T-helper 1 cell treated with Interleukin-12 subunit alpha and Interleukin-12 subunit beta and Interleukin-4 antibody, amounts not matched to agents 30 μg/mL and 1 μg/mL, for 36 hours (primary cell): ENCODE measurements at regions not wholly inside any gene's neighbourhood (a gene's known extent, or its start where the extent isn't known, plus 50 kb on each side); places are given as distances from the start of the nearest gene placed in this dataset.
A peak's percentile ranks its signal among the peaks of the same experiment; 100 is the strongest.

ENCODE experiments used
- H3K27ac Mint-ChIP-seq: one replicate; pipeline ENCODE4 v1.8.0; 2021; ENCODE audit warnings: mild to moderate bottlenecking, mixed read lengths
- H3K27me3 Mint-ChIP-seq: one replicate; pipeline ENCODE4 v1.8.0; 2021; ENCODE audit warnings: low read depth, mixed read lengths
- H3K36me3 Mint-ChIP-seq: one replicate; pipeline ENCODE4 v1.8.0; 2021; ENCODE audit warnings: low read depth, mixed read lengths
- H3K4me1 Mint-ChIP-seq: one replicate; pipeline ENCODE4 v1.8.0; 2021; ENCODE audit warnings: low read depth, mixed read lengths
- H3K4me3 Mint-ChIP-seq: one replicate; pipeline ENCODE4 v1.8.0; 2021; ENCODE audit warnings: mild to moderate bottlenecking, moderate library complexity, mixed read lengths
- H3K9me3 Mint-ChIP-seq: one replicate; pipeline ENCODE4 v1.8.0; 2021; ENCODE audit warnings: mixed read lengths

DNA sequence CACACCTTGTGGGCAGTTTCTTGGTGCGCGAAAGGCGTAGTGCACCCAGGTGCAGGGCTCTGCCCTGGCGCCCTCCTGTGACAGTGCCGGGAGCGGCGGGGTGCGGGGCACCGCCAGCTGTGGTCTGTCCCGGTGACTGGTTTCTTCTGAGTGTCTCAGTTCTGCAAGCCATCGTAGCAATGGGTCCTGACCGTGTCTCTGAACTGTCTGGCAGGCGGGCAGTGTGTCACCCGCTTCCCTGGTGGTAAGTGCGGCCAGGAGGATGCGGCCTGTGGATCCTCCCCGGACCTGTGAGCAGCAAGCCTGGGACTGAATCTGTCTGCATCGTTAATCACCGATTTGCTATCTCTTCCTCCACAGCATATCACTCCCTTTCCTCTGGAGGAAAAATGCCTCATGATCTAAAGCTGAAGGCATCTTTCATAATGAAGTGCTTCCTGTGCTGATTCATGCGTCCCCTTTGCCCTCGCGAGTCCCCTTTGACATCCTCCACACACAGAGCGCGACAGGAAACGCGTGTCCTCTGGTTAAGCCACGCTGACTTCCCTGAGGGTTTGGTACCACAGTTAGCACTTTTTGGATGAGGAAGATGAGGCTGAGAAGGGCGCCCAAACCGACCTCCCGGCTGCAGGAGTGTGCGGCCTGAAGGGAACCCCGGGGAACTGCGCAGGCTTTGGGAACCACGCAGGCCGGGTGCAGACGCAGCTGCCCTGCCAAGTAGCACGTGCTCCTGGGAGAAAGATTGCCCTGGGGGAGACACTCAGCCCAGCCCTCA is 416.0 kb upstream of the HS6ST1 start:
- Mint-ChIP-seq H3K9me3 (no peaks in the 10 kb centered on the region), H3K4me3 (peak overlapping the region; percentile 43), H3K27ac (peak overlapping the region; percentile 49), H3K27me3 (peaks cover 34% of the 10 kb centered on the region), H3K4me1 (peaks cover 14% of the 10 kb centered on the region), H3K36me3 (no peaks in the 10 kb centered on the region)

DNA sequence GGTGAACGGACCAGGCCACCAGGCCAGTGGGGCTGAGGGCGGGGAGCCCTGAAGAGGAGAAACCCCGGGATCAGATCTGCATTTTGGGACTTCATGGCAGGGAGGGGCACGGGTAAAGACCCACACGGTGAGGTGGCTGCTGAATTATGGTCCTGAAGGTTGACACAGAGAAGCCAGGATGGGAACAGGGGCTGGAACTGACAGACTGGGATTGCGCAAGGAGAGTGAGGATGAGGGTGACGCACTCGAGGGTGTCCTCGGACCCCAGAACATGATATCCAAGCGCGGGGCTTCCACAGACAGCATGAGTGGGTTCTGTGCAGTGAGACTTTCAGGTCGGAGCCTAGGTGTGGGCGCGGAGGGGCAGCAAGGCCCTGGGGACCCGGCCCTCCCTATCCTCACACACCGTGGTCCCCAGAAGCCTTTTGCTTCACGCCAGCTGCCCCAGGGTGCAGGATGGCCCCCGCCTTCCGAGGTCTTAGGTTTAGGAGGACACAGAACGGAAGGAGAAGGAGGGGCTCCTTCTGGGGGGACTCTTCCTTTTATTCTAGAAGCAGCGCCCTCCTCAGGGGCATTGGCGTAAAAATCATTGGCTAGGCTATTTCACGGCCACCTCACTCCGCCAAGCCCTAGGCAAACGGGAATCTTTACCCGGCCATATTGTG is 416.8 kb upstream of the HS6ST1 start:
- Mint-ChIP-seq H3K27ac (no peak overlapping the region), H3K27me3 (peaks cover 31% of the 10 kb centered on the region), H3K4me3 (no peak overlapping the region), H3K4me1 (peaks cover 14% of the 10 kb centered on the region), H3K9me3 (no peaks in the 10 kb centered on the region), H3K36me3 (no peaks in the 10 kb centered on the region)

DNA sequence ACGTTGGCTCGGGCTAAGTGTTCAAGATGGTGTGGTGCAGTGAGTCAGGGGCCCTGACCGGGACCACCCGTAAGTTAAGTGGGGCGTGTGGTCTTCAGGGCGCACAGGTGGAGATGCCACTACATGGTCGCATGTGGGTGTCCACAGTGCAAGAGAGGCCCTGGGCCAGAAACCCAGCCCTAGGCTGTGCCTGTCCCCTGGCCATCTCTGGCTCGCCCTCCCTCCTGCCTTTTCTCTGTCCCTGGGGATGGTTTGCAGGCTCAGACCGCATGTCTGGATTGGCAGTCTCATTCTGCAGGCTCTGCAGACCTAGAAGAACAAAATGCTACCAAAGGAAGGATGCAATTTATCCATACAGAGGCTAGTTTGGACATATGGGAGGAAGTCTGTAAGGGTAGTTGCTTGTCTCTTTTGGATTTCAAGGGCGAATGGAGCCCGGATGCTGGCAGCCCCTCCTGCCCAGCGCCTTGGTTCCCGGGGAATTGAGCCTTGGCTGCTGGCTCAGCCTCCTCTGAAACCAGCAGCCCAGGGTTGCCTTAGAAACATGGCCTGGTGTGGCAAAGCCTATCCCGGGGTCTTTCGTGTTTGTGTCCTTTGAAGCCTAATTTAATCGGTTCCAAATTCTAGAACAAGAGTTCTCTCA is 417.5 kb upstream of the HS6ST1 start:
- H3K36me3 Mint-ChIP-seq: no peaks in the 10 kb centered on the region
- H3K4me3 Mint-ChIP-seq: no peak overlapping the region
- no peaks in the 10 kb centered on the region for H3K9me3 Mint-ChIP-seq
- H3K27ac Mint-ChIP-seq: no peak overlapping the region
- H3K4me1 Mint-ChIP-seq: peaks cover 14% of the 10 kb centered on the region
- peaks cover 33% of the 10 kb centered on the region for H3K27me3 Mint-ChIP-seq

DNA sequence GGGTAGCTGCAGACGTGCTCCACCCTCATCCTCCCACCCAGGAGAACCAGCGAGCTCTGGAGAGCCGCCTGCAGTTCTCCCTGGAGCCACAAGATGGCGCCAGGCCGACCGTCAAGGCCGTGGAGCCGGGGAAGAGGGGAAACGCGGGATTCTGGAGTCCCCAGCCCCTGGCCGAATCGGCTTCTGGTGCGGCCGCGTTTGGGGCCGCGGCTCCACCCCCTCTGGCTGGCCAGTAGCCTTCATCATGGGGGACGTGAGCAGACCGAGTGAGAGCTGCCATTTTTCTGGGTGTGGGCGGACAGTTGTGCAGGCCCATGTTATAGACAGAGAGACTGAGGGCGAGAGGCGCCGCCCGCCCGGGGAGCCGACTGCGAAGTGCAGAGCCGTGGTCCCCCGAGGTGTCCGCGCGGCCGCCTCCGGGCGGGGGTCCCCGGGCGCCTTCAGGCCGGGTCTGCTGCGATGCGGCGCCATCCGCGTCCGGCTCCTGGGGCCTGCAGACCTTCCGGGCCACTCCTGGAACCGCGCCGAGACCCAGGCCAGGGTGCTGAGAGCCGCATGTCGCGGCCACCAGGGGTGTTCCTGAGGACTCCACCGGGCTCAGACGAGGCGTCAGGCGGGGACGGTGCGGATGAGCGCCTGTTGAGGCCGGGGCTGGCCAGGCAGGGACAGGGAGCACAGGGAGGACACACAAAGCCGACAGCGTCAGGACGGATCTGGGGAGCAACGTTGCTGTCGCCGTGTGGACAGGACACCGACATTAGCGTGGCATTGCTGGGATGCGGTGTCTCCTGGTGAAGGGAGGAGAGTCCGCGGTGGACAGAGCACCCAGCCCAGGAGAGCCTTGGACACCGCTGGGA is 418.2 kb upstream of the HS6ST1 start:
- H3K4me3 Mint-ChIP-seq: peak overlapping the region; percentile 45
- peaks cover 31% of the 10 kb centered on the region for H3K27me3 Mint-ChIP-seq
- no peaks in the 10 kb centered on the region for H3K9me3 Mint-ChIP-seq
- no peak overlapping the region for H3K27ac Mint-ChIP-seq
- peaks cover 14% of the 10 kb centered on the region for H3K4me1 Mint-ChIP-seq
- H3K36me3 Mint-ChIP-seq: no peaks in the 10 kb centered on the region

DNA sequence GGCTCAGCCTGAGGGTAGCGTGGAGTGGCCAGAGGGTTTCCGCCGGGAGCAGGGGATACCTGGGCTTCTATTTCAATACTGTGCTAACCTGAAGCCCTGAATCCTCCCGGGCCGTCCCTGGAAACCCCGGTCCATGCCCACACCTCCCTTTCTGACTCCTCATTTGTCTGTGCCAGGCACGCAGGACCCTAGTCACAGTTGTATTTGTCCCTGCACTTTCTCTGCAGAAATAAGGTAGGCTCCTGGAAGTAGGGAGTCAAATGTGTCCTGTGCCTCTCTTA is 418.8 kb upstream of the HS6ST1 start:
- no peaks in the 10 kb centered on the region for H3K9me3 Mint-ChIP-seq
- peaks cover 14% of the 10 kb centered on the region for H3K4me1 Mint-ChIP-seq
- no peak overlapping the region for H3K4me3 Mint-ChIP-seq
- H3K27me3 Mint-ChIP-seq: peaks cover 32% of the 10 kb centered on the region
- no peaks in the 10 kb centered on the region for H3K36me3 Mint-ChIP-seq
- H3K27ac Mint-ChIP-seq: no peak overlapping the region

- Mint-ChIP-seq H3K4me3 (no peak overlapping the region), H3K27ac (no peak overlapping the region), H3K27me3 (peaks cover 26% of the 10 kb centered on the region), H3K36me3 (no peaks in the 10 kb centered on the region), H3K9me3 (no peaks in the 10 kb centered on the region), H3K4me1 (peaks cover 14% of the 10 kb centered on the region)
These were observed 419.9 kb upstream of the HS6ST1 start for GRCh38 chr2:128738446-128739110.

DNA sequence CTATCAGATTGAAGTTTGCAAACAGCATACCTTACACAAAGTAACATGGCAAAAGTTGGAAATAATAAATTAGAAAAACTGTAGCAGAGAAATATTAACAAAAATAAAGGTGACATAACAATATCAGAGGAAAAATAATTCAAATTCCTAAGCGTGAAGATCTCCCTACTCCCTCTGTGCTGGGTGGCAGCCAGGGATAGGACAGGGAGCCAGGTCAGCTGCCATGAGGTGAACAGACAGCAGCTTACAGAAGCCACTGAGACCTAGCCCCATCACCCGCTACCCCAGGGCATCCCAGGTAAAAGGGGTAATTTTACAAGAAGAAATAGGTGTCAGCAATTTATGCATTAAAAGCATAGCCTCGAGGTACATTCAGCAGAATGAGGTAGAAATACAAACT is 423.8 kb upstream of the HS6ST1 start:
- Mint-ChIP-seq H3K36me3 (no peaks in the 10 kb centered on the region), H3K27me3 (peaks cover 45% of the 10 kb centered on the region), H3K4me1 (no peaks in the 10 kb centered on the region), H3K9me3 (no peaks in the 10 kb centered on the region), H3K4me3 (no peak overlapping the region), H3K27ac (no peak overlapping the region)

DNA sequence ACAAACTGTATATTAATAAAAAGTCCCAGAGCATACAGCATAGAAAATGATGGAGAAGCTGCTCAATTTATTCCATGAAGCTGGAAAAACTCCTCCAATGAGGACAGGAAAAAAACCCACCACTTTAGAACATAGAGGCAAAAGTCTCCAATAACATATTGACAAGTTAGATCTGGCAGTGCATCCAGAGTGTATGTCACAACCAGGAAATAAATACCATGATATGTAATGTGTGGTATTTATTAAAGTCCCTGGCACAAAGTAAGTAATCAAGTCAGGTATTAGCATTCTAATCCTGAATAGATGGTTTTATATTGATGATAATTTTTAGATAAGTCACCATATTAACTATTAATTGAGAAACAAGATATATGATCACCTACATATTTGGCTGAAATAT is 427.3 kb upstream of the HS6ST1 start:
- H3K4me1 Mint-ChIP-seq: no peaks in the 10 kb centered on the region
- H3K27ac Mint-ChIP-seq: no peak overlapping the region
- H3K9me3 Mint-ChIP-seq: no peaks in the 10 kb centered on the region
- H3K27me3 Mint-ChIP-seq: peaks cover 52% of the 10 kb centered on the region
- H3K36me3 Mint-ChIP-seq: no peaks in the 10 kb centered on the region
- H3K4me3 Mint-ChIP-seq: no peak overlapping the region

GRCh38 chr2:128746356-128746755 is 427.7 kb upstream of the HS6ST1 start:
- Mint-ChIP-seq H3K27ac (no peak overlapping the region), H3K4me3 (no peak overlapping the region), H3K36me3 (no peaks in the 10 kb centered on the region), H3K9me3 (no peaks in the 10 kb centered on the region), H3K4me1 (no peaks in the 10 kb centered on the region), H3K27me3 (peaks cover 52% of the 10 kb centered on the region)

GRCh38 chr2:128748336-128748735 is 429.7 kb upstream of the HS6ST1 start:
- no peak overlapping the region for H3K27ac Mint-ChIP-seq
- peaks cover 63% of the 10 kb centered on the region for H3K27me3 Mint-ChIP-seq
- H3K36me3 Mint-ChIP-seq: no peaks in the 10 kb centered on the region
- H3K4me3 Mint-ChIP-seq: no peak overlapping the region
- no peaks in the 10 kb centered on the region for H3K4me1 Mint-ChIP-seq
- H3K9me3 Mint-ChIP-seq: no peaks in the 10 kb centered on the region

DNA sequence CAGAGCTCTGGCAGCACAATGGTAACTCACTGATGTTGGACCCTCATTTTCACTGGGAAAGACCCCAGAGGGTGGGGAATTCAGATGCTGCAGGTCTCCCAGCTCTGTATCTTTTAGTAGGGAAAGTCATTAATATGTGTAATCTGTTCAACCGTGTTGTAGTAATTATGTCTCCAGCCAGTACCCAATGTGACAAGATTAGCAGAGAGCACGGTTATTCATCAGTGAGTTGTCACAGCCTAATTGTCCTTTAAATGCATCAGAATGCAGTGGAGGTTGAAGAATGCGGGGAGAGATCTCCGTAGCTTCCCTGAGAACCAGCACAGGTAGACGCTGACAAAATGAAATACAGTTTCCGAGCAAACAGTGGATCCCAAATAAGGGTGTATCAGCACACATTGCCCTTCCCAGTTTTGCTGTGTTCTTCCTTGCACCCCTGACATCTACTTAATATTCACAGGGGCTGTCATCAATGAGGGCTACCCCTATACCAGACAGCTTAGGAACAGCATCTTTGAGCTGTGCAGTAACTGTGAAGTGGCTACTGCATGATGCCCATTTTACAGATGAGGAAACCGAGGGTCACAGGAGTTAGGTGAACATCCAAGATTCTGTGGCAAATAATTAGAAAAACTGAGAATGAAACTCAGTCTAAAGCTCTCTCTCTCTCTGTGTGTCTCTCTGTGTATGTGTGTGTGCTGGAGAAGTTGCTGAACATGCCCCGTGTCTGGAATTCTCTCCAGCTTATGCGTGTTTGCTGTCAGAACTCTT is 430.4 kb upstream of the HS6ST1 start:
- Mint-ChIP-seq H3K36me3 (no peaks in the 10 kb centered on the region), H3K9me3 (no peaks in the 10 kb centered on the region), H3K27me3 (peaks cover 61% of the 10 kb centered on the region), H3K4me3 (no peak overlapping the region), H3K27ac (no peak overlapping the region), H3K4me1 (peaks cover 5% of the 10 kb centered on the region)

- H3K4me3 Mint-ChIP-seq: no peak overlapping the region
- H3K27ac Mint-ChIP-seq: no peak overlapping the region
- H3K27me3 Mint-ChIP-seq: peaks cover 46% of the 10 kb centered on the region
- no peaks in the 10 kb centered on the region for H3K9me3 Mint-ChIP-seq
- H3K36me3 Mint-ChIP-seq: no peaks in the 10 kb centered on the region
- peaks cover 13% of the 10 kb centered on the region for H3K4me1 Mint-ChIP-seq
These were observed 431.9 kb upstream of the HS6ST1 start for GRCh38 chr2:128750328-128751165.

DNA sequence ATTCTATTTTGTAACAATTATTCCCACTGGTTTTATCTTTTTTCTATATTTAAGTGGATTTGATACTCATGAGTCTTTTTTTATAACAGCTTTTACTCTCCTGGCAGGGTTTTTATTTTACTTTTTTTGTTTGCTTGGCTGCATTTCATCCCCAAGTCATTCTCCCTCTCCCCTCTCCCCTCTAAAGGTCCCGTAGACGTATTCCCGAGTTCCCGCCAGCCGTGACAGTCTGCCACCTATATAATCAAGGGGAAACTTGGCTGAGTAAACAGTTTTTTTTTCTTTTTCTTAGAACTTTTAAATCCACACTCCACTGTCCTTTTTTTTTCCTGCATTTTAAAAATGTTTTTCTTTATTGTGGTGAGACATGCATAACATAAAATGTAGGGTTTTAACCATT is 433.1 kb upstream of the HS6ST1 start:
- Mint-ChIP-seq H3K36me3 (no peaks in the 10 kb centered on the region), H3K27ac (no peak overlapping the region), H3K4me1 (peaks cover 13% of the 10 kb centered on the region), H3K9me3 (no peaks in the 10 kb centered on the region), H3K4me3 (no peak overlapping the region), H3K27me3 (peaks cover 37% of the 10 kb centered on the region)
